CD4-positive, alpha-beta memory T cell (primary cell): ENCODE measurements at regions not wholly inside any gene's neighbourhood (a gene's known extent, or its start where the extent isn't known, plus 50 kb on each side); places are given as distances from the start of the nearest gene placed in this dataset.

Experiments
- CTCF ChIA-PET: fragments of 350-600 bp; sonication (Branson Sonifier 250); formaldehyde crosslinking; loops from one replicate; lab custom pipeline; 2021; ENCODE audit warnings: inconsistent platforms; ENCODE audit not compliant: partially characterized antibody; lab: Charles Lee
- POLR2A ChIA-PET: fragments of 350-600 bp; sonication (Branson Sonifier 250); formaldehyde crosslinking; loops from one replicate; lab custom pipeline; 2021; ENCODE audit not compliant: partially characterized antibody; lab: Charles Lee
- DNase-seq, 5 donors: peaks; one replicate each; pipeline versions ENCODE4 v3.0.0 to v3.0.0-alpha.2; 2020 to 2022; ENCODE audit warnings: mixed read lengths in 1 of 5
- H3K27ac ChIP-seq: one replicate; pipeline ENCODE4 v1.7.0; 2013; ENCODE audit warnings: low read depth, low read length
- H3K27me3 ChIP-seq: 2 replicates; pipeline ENCODE4 v1.7.0; 2013; ENCODE audit warnings: mild to moderate bottlenecking, low read length, moderate library complexity; ENCODE audit not compliant: insufficient read depth
- H3K36me3 ChIP-seq: 2 replicates; pipeline ENCODE4 v1.7.0; 2013; ENCODE audit warnings: mild to moderate bottlenecking, low read length, moderate library complexity; ENCODE audit not compliant: insufficient read depth
- H3K4me1 ChIP-seq: 2 replicates; pipeline ENCODE4 v1.7.0; 2013; ENCODE audit warnings: mild to moderate bottlenecking, low read length, moderate library complexity; ENCODE audit not compliant: insufficient read depth
- H3K4me3 ChIP-seq, 2 donors: one replicate each; pipeline ENCODE4 v1.7.0; 2013; ENCODE audit warnings: low read length in 2 of 2, mild to moderate bottlenecking in 1 of 2
- H3K9me3 ChIP-seq, 2 donors: one replicate each; pipeline ENCODE4 v1.7.0; 2013; ENCODE audit warnings: low read length in 2 of 2, control low read depth in 1 of 2; ENCODE audit not compliant: control insufficient read depth in 1 of 2
- H3K27ac Mint-ChIP-seq, 7 donors: one replicate each; pipeline ENCODE4 v1.8.0; 2020 to 2021; ENCODE audit warnings: mixed read lengths in 7 of 7, mild to moderate bottlenecking in 6 of 7, inconsistent platforms in 3 of 7, moderate library complexity in 3 of 7
- H3K27me3 Mint-ChIP-seq, 2 donors: one replicate each; pipeline ENCODE4 v1.8.0; 2020 to 2021; ENCODE audit warnings: mixed read lengths in 2 of 2
- H3K36me3 Mint-ChIP-seq, 2 donors: one replicate each; pipeline ENCODE4 v1.8.0; 2020 to 2021; ENCODE audit warnings: mixed read lengths in 2 of 2, inconsistent platforms in 1 of 2, mild to moderate bottlenecking in 1 of 2
- H3K4me1 Mint-ChIP-seq, 4 donors: one replicate each; pipeline ENCODE4 v1.8.0; 2020 to 2021; ENCODE audit warnings: mixed read lengths in 4 of 4, mild to moderate bottlenecking in 1 of 4
- H3K4me3 Mint-ChIP-seq, 8 donors: one replicate each; pipeline ENCODE4 v1.8.0; 2020 to 2021; ENCODE audit warnings: mixed read lengths in 8 of 8, mild to moderate bottlenecking in 7 of 8, moderate library complexity in 6 of 8, inconsistent platforms in 3 of 8
- H3K9me3 Mint-ChIP-seq, 8 donors: one replicate each; pipeline ENCODE4 v1.8.0; 2020 to 2021; ENCODE audit warnings: mixed read lengths in 8 of 8, mild to moderate bottlenecking in 5 of 8, inconsistent platforms in 3 of 8, moderate library complexity in 1 of 8
- intact Hi-C: fragments of 100-400 bp; cut with micrococcal nuclease; formaldehyde crosslinking; loops from one replicate; pipeline ENCODE4 v1.15.1; 2023

DNA sequence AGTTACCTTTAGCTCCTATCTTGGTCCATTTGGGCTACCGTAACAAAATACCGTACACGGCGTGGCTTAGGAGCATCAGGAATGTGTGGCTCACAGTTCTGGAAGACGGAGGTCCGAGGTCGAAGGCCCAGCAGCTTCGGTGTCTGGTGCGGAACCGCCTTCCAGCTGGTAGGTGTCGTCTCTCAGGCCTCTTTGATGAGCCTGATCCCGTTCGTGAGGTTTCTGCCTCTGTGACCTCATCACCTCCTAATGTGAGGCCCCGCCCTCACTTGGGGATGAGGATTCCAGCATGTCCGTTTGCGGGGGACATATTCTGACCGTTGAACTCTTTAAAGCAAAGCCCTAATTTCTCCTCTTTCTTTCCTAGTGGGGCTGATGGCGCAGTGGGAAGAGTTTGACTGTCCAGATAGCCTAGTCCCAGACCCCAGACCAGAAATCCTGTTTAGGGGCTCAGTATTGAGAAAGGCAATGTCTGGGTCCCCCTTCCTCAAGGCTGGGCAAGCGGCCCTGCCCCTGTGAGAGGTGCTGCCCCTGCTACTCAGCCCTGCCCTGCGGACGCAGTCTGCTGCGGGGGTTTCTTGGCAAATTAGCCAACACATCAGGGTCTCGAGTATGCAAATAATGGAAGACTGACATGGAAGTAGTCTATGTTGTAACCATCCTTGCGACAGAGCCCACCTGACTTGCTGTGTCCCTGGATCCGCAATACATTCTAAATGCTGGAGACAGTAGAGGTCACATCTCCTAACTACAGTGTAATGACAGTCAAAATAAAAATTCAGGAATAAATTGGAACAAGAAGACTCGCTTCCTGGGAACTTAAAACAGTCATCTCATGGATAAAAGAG lies 128.0 kb downstream of the ASB1 start:
- CTCF ChIA-PET, result no interaction called here
- POLR2A ChIA-PET, result no interaction called here

DNA sequence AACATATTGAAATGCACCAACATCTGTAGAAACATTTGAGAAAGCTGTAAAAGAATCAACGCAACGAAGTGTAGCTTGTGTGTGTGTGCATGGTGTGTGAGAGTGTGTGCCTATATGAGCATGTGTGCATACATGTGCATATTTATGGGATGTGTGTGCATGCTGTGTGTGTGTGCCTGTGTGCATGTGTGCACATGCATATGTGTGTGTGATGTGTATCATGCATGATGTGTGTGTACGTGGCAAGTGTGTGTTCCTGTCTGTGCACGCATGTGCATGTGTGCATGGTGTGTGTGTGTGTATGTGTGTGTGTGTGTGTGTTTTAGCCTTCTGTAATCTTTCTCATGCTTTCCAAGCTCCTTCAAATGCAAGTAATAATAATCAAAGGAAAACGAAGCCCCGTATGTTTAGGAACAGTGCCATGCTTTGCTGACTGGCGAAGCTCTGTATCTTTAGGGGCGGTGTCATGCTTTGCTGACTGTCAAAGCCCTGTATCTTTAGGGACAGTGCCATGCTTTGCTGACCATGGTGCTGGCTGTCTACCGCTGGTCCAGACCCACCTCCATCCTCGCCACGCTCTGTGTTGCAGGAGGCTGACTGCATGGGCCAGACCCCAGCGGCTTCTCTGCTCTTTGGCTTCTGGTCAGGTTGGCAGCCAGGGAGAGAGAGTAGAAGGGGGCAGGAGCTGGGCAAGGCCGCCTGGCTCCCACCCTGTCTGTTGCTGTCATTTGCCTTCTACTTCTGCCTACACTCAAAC lies 129.2 kb downstream of the ASB1 start:
- Mint-ChIP-seq H3K9me3 (peaks cover 2 to 16% (median 7%) of the 10 kb centered on the region in 8 donors), H3K27me3 (peaks cover 0 to 12% of the 10 kb centered on the region in 2 donors), H3K36me3 (peaks cover 0 to 1% of the 10 kb centered on the region in 2 donors), H3K27ac (no peak overlapping the region), H3K4me1 (no peaks in the 10 kb centered on the region), H3K4me3 (no peak overlapping the region)
- Histone ChIP-seq H3K27me3 (no peaks in the 10 kb centered on the region), H3K4me1 (no peaks in the 10 kb centered on the region), H3K9me3 (no peaks in the 10 kb centered on the region), H3K4me3 (no peak overlapping the region), H3K27ac (no peak overlapping the region), H3K36me3 (no peaks in the 10 kb centered on the region)
- DNase-seq, result no peak
- POLR2A ChIA-PET, result no interaction called here
- CTCF ChIA-PET, result no interaction called here
- intact Hi-C loops, result no loop called here

More for the DNA sequence above, 128.0 kb downstream of the ASB1 start:
- Histone ChIP-seq H3K27ac (no peak overlapping the region), H3K36me3 (no peaks in the 10 kb centered on the region), H3K9me3 (no peaks in the 10 kb centered on the region), H3K4me3 (no peak overlapping the region), H3K4me1 (no peaks in the 10 kb centered on the region), H3K27me3 (no peaks in the 10 kb centered on the region)
- Mint-ChIP-seq H3K27ac (no peak overlapping the region), H3K27me3 (peaks cover 0 to 15% of the 10 kb centered on the region in 2 donors), H3K36me3 (peaks cover 0 to 1% of the 10 kb centered on the region in 2 donors), H3K4me1 (no peaks in the 10 kb centered on the region), H3K9me3 (peaks cover 2 to 19% (median 7%) of the 10 kb centered on the region in 8 donors), H3K4me3 (no peak overlapping the region)
- intact Hi-C loops, result no loop called here
- DNase-seq, result no peak

DNA sequence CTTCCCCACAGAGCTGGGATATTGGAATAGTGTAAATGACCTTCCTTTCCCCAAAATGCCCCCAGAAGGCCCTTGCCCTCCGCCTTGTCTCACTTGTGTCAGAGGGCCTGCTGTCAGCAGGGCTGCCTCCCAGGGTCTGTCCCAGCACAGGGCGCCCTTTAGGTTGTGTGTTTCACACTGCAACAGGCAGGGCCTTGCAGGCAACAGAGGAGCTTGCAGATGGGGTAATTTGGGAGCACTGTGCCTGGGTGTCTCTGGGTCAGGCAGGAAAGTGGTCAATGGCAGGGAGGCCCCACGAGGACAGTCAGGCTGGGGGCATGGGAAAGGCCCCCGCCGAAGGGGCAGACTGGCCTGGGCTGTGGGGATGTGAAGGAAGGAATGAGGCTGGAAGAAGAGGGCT lies 130.7 kb downstream of the ASB1 start:
- Mint-ChIP-seq H3K27me3 (peaks cover 0 to 16% of the 10 kb centered on the region in 2 donors), H3K9me3 (peaks cover 2 to 9% (median 6%) of the 10 kb centered on the region in 8 donors), H3K36me3 (peaks cover 0 to 1% of the 10 kb centered on the region in 2 donors), H3K27ac (no peak overlapping the region), H3K4me1 (no peaks in the 10 kb centered on the region), H3K4me3 (no peak overlapping the region)
- Histone ChIP-seq H3K4me1 (no peaks in the 10 kb centered on the region), H3K4me3 (no peak overlapping the region), H3K27me3 (no peaks in the 10 kb centered on the region), H3K9me3 (no peaks in the 10 kb centered on the region), H3K27ac (no peak overlapping the region), H3K36me3 (no peaks in the 10 kb centered on the region)
- ChIA-PET CTCF (no interaction called here), POLR2A (no interaction called here)
- intact Hi-C loops, result no loop called here
- no peak for DNase-seq

- CTCF ChIA-PET, result no interaction called here
- peaks cover 0 to 1% of the 10 kb centered on the region in 2 donors for H3K36me3 Mint-ChIP-seq
- no peaks in the 10 kb centered on the region for H3K27me3 ChIP-seq
- H3K4me3 Mint-ChIP-seq, result no peak overlapping the region
- no peaks in the 10 kb centered on the region for H3K4me1 Mint-ChIP-seq
- peaks cover 2 to 8% (median 4%) of the 10 kb centered on the region in 8 donors for H3K9me3 Mint-ChIP-seq
- no peak overlapping the region for H3K27ac Mint-ChIP-seq
- no peaks in the 10 kb centered on the region for H3K4me1 ChIP-seq
- no peak for DNase-seq
- no peak overlapping the region for H3K4me3 ChIP-seq
- POLR2A ChIA-PET, result no interaction called here
- H3K27me3 Mint-ChIP-seq, result peaks cover 0 to 16% of the 10 kb centered on the region in 2 donors
- H3K27ac ChIP-seq, result no peak overlapping the region
- no peaks in the 10 kb centered on the region for H3K36me3 ChIP-seq
- intact Hi-C loops, result no loop called here
- H3K9me3 ChIP-seq, result no peaks in the 10 kb centered on the region
These were observed 131.2 kb downstream of the ASB1 start for GRCh38 chr2:238557936-238558335.

GRCh38 chr2:238558456-238559099 lies 131.9 kb downstream of the ASB1 start:
- no peaks in the 10 kb centered on the region for H3K9me3 ChIP-seq
- H3K4me3 ChIP-seq, result no peak overlapping the region
- ChIA-PET CTCF (no interaction called here), POLR2A (no interaction called here)
- no peak overlapping the region for H3K27ac ChIP-seq
- no peak overlapping the region for H3K27ac Mint-ChIP-seq
- no peak for DNase-seq
- no peaks in the 10 kb centered on the region for H3K4me1 ChIP-seq
- H3K36me3 Mint-ChIP-seq, result no peaks in the 10 kb centered on the region
- intact Hi-C loops, result no loop called here
- no peaks in the 10 kb centered on the region for H3K4me1 Mint-ChIP-seq
- peaks cover 0 to 4% (median under 1%) of the 10 kb centered on the region in 8 donors for H3K9me3 Mint-ChIP-seq
- H3K36me3 ChIP-seq, result no peaks in the 10 kb centered on the region
- no peak overlapping the region for H3K4me3 Mint-ChIP-seq
- peaks cover 0 to 14% of the 10 kb centered on the region in 2 donors for H3K27me3 Mint-ChIP-seq
- no peaks in the 10 kb centered on the region for H3K27me3 ChIP-seq

DNA sequence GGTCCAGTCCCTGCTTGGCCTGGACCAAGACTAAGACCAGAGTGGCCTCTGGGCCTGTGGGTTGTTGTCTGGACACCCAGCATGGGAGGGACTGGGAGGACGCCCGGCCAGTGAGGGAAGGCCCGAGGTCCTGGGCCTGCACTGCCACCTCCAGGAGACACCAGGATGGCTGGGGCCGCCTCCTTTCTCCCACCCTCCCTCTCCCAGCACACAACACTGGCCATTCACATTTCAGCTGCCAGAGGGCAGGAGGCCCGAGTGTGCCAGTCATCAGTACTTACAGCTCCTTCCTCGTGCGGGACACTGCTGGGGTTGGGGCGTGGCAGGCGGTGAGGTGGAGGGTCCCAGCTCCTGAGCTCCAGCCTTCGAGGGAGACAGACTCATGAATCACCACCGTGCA lies 133.5 kb downstream of the ASB1 start:
- Mint-ChIP-seq H3K9me3 (no peaks in the 10 kb centered on the region), H3K36me3 (no peaks in the 10 kb centered on the region), H3K4me1 (no peaks in the 10 kb centered on the region), H3K27me3 (peaks cover 0 to 13% of the 10 kb centered on the region in 2 donors), H3K27ac (no peak overlapping the region), H3K4me3 (no peak overlapping the region)
- H3K9me3 ChIP-seq, result no peaks in the 10 kb centered on the region
- H3K4me1 ChIP-seq, result no peaks in the 10 kb centered on the region
- H3K27ac ChIP-seq, result no peak overlapping the region
- POLR2A ChIA-PET, result no interaction called here
- no peak overlapping the region for H3K4me3 ChIP-seq
- DNase-seq, result no peak
- CTCF ChIA-PET, result no interaction called here
- intact Hi-C loops, result no loop called here
- no peaks in the 10 kb centered on the region for H3K36me3 ChIP-seq
- H3K27me3 ChIP-seq, result no peaks in the 10 kb centered on the region

GRCh38 chr2:238561230-238561629 lies 134.5 kb downstream of the ASB1 start:
- Mint-ChIP-seq H3K27ac (no peak overlapping the region), H3K4me3 (no peak overlapping the region), H3K4me1 (no peaks in the 10 kb centered on the region), H3K36me3 (no peaks in the 10 kb centered on the region), H3K27me3 (peaks cover 0 to 9% of the 10 kb centered on the region in 2 donors), H3K9me3 (no peaks in the 10 kb centered on the region)
- intact Hi-C loops, result no loop called here
- Histone ChIP-seq H3K36me3 (no peaks in the 10 kb centered on the region), H3K9me3 (no peaks in the 10 kb centered on the region), H3K4me3 (no peak overlapping the region), H3K27ac (no peak overlapping the region), H3K27me3 (no peaks in the 10 kb centered on the region), H3K4me1 (no peaks in the 10 kb centered on the region)
- ChIA-PET POLR2A (no interaction called here), CTCF (no interaction called here)
- DNase-seq, result no peak
